MM.1S (cell line): ENCODE measurements at regions not wholly inside any gene's neighbourhood (a gene's known extent, or its start where the extent isn't known, plus 50 kb on each side); places are given as distances from the start of the nearest gene placed in this dataset.

Experiments
- EZH2 ChIP-seq: fragments of 300-600 bp; sonication (generic); optimal IDR thresholded peaks from 2 replicates; pipeline ENCODE3; 2017; ENCODE audit warnings: low read depth, mild to moderate bottlenecking, antibody characterized with exemption, low read length, mixed read lengths
- EZH2phosphoT487 ChIP-seq: fragments of 300-600 bp; sonication (generic); IDR thresholded peaks from 2 replicates; pipeline ENCODE4 v1.6.1; 2018; ENCODE audit warnings: antibody characterized with exemption, low read length
- TF ChIP-seq, protein P1 (sequence below): fragments of 300-600 bp; sonication (generic); IDR thresholded peaks from 2 replicates; pipeline ENCODE4 v1.5.1; 2016; ENCODE audit warnings: antibody characterized with exemption, low read length, mixed read lengths

DNA sequence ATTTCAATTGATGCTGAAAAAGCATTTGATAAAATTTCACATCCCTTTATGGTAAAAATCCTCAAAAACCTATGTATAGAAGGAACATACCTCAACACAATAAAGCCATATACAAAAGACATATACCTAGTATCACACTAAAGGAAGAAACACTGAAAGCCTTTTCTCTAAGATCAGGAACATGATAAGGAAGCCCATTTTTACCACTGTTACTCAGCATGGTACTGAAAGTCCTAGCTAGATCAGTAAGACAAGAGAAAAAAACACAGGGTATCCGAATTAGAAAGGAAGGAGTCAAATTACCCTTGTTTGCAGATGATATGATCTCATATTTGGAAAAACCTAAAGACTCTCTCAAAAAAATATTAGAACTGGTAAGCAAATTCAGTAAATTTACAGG, 350.2 kb upstream of the PDE4D start:
- TF ChIP-seq, protein P1, sequence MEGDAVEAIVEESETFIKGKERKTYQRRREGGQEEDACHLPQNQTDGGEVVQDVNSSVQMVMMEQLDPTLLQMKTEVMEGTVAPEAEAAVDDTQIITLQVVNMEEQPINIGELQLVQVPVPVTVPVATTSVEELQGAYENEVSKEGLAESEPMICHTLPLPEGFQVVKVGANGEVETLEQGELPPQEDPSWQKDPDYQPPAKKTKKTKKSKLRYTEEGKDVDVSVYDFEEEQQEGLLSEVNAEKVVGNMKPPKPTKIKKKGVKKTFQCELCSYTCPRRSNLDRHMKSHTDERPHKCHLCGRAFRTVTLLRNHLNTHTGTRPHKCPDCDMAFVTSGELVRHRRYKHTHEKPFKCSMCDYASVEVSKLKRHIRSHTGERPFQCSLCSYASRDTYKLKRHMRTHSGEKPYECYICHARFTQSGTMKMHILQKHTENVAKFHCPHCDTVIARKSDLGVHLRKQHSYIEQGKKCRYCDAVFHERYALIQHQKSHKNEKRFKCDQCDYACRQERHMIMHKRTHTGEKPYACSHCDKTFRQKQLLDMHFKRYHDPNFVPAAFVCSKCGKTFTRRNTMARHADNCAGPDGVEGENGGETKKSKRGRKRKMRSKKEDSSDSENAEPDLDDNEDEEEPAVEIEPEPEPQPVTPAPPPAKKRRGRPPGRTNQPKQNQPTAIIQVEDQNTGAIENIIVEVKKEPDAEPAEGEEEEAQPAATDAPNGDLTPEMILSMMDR, result no peak
- no peak for TF ChIP-seq EZH2phosphoT487
- no peak for TF ChIP-seq EZH2
